GM23338 (cell line): ENCODE measurements at regions not wholly inside any gene's neighbourhood (a gene's known extent, or its start where the extent isn't known, plus 50 kb on each side); places are given as distances from the start of the nearest gene placed in this dataset.

Source experiments
- ATAC-seq: fragments of 200-7000 bp; cut with Tn5 transposase; 3 replicates; pipeline ENCODE4 v1.9.1; 2020
- DNase-seq: peaks from one replicate; pipeline ENCODE4 v3.0.0-alpha.2; 2015; ENCODE audit warnings: low spot score
- H2AFZ ChIP-seq: fragments of 200-600 bp; sonication (generic); 2 replicates; pipeline ENCODE4 v1.8.0; 2016; ENCODE audit warnings: antibody characterized with exemption, mild to moderate bottlenecking, moderate library complexity
- H3F3A ChIP-seq: fragments of 200-600 bp; sonication (generic); replicated peaks from 2 replicates; pipeline ENCODE4 v1.8.0; 2017; ENCODE audit warnings: antibody characterized with exemption, mixed run types, low read depth
- H3K27ac ChIP-seq: fragments of 200-600 bp; sonication (generic); 2 replicates; pipeline ENCODE4 v1.6.1; 2016; ENCODE audit warnings: low read depth
- H3K27me3 ChIP-seq: fragments of 200-600 bp; sonication (generic); 2 replicates; pipeline ENCODE4 v1.8.0; 2016; ENCODE audit warnings: mild to moderate bottlenecking, mixed run types, moderate library complexity; ENCODE audit not compliant: insufficient read depth
- H3K36me3 ChIP-seq: fragments of 200-600 bp; sonication (generic); 2 replicates; pipeline ENCODE4 v1.8.0; 2016; ENCODE audit warnings: mild to moderate bottlenecking; ENCODE audit not compliant: insufficient read depth
- H3K4me1 ChIP-seq: fragments of 200-600 bp; sonication (generic); 2 replicates; pipeline ENCODE4 v1.8.0; 2016; ENCODE audit warnings: mild to moderate bottlenecking, moderate library complexity; ENCODE audit not compliant: insufficient read depth
- H3K4me2 ChIP-seq: fragments of 200-600 bp; sonication (generic); 2 replicates; pipeline ENCODE4 v1.7.1; 2017; ENCODE audit warnings: mixed run types
- H3K4me3 ChIP-seq: fragments of 200-600 bp; sonication (generic); 2 replicates; pipeline ENCODE4 v1.6.1; 2016; ENCODE audit warnings: mixed run types
- H3K79me2 ChIP-seq: fragments of 200-600 bp; sonication (generic); replicated peaks from 2 replicates; pipeline ENCODE4 v1.8.0; 2017; ENCODE audit warnings: mild to moderate bottlenecking; ENCODE audit not compliant: insufficient read depth
- H3K9me2 ChIP-seq: fragments of 200-600 bp; sonication (generic); 2 replicates; pipeline ENCODE4 v1.8.0; 2017; ENCODE audit not compliant: insufficient read depth
- H4K20me1 ChIP-seq: fragments of 200-600 bp; sonication (generic); replicated peaks from 2 replicates; pipeline ENCODE4 v1.8.0; 2017; ENCODE audit warnings: mild to moderate bottlenecking; ENCODE audit not compliant: insufficient read depth
- H3K27ac Mint-ChIP-seq: 2 replicates; pipeline ENCODE4 v1.8.0; 2020; ENCODE audit warnings: inconsistent platforms, mild to moderate bottlenecking, moderate library complexity, mixed read lengths
- H3K27me3 Mint-ChIP-seq: 3 replicates; pipeline ENCODE4 v1.8.0; 2022; ENCODE audit warnings: low read depth, mild to moderate bottlenecking, moderate library complexity, mixed read lengths, inconsistent platforms; ENCODE audit not compliant: insufficient read depth, poor library complexity
- H3K36me3 Mint-ChIP-seq: 3 replicates; pipeline ENCODE4 v1.8.0; 2021; ENCODE audit warnings: low read depth, mild to moderate bottlenecking, inconsistent platforms, moderate library complexity, mixed read lengths
- H3K4me1 Mint-ChIP-seq: 3 replicates; pipeline ENCODE4 v1.8.0; 2020; ENCODE audit warnings: mild to moderate bottlenecking, inconsistent platforms, mixed read lengths
- H3K4me3 Mint-ChIP-seq: 3 replicates; pipeline ENCODE4 v1.8.0; 2021; ENCODE audit warnings: moderate library complexity, mild to moderate bottlenecking, inconsistent platforms, mixed read lengths
- H3K9me3 Mint-ChIP-seq: 3 replicates; pipeline ENCODE4 v1.8.0; 2020; ENCODE audit warnings: moderate library complexity, mild to moderate bottlenecking, inconsistent platforms, mixed read lengths
- CREB1 ChIP-seq: fragments of 250-450 bp; sonication (Bioruptor Pico); IDR thresholded peaks from 2 replicates; pipeline ENCODE4 v1.5.0; 2020; ENCODE audit warnings: low read depth, mild to moderate bottlenecking, moderate library complexity
- CTCF ChIP-seq, 2 experiments: fragments of 200-600 bp in 1 of 2; sonication (generic) in 1 of 2; conservative IDR thresholded peaks; 2 replicates each; pipeline versions ENCODE4 v1.5.1 to v1.6.1; 2016 to 2017; ENCODE audit warnings: antibody characterized with exemption in 2 of 2, low read depth in 2 of 2, mild to moderate bottlenecking in 2 of 2, moderate library complexity in 1 of 2
- ETS1 ChIP-seq: IDR thresholded peaks from 2 replicates; pipeline ENCODE4 v1.6.1; 2016; ENCODE audit warnings: antibody characterized with exemption
- EZH2 ChIP-seq: fragments of 200-600 bp; sonication (generic); IDR thresholded peaks from one replicate; pipeline ENCODE4 v1.8.0; 2017; ENCODE audit warnings: antibody characterized with exemption, mild to moderate bottlenecking, low read depth; ENCODE audit not compliant: unreplicated experiment
- EZH2phosphoT487 ChIP-seq: fragments of 200-600 bp; sonication (generic); IDR thresholded peaks from one replicate; pipeline ENCODE4 v1.8.1; 2018; ENCODE audit warnings: antibody characterized with exemption; ENCODE audit not compliant: unreplicated experiment
- JUNB ChIP-seq: IDR thresholded peaks from one replicate; pipeline ENCODE4 v1.6.1; 2016; ENCODE audit warnings: antibody characterized with exemption; ENCODE audit not compliant: unreplicated experiment
- NANOG ChIP-seq: IDR thresholded peaks from 2 replicates; pipeline ENCODE4 v1.6.1; 2016; ENCODE audit warnings: antibody characterized with exemption, borderline replicate concordance
- POLR2AphosphoS5 ChIP-seq: IDR thresholded peaks from 2 replicates; pipeline ENCODE4 v1.6.1; 2016; ENCODE audit warnings: antibody characterized with exemption, low read depth
- REST ChIP-seq: IDR thresholded peaks from one replicate; pipeline ENCODE4 v1.6.1; 2018; ENCODE audit warnings: antibody characterized with exemption; ENCODE audit not compliant: unreplicated experiment
- STAT1 ChIP-seq: IDR thresholded peaks from one replicate; pipeline ENCODE4 v1.6.1; 2016; ENCODE audit warnings: antibody characterized with exemption; ENCODE audit not compliant: unreplicated experiment
- ZNF114 ChIP-seq: fragments of 250-450 bp; sonication (Bioruptor Pico); IDR thresholded peaks from 2 replicates; pipeline ENCODE4 v1.5.0; 2020; ENCODE audit warnings: mild to moderate bottlenecking, moderate library complexity
- ZNF331 ChIP-seq: fragments of 250-450 bp; sonication (Bioruptor Pico); IDR thresholded peaks from 2 replicates; pipeline ENCODE4 v1.5.0; 2020; ENCODE audit warnings: low read depth, mild to moderate bottlenecking, moderate library complexity
- ZNF462 ChIP-seq: fragments of 250-450 bp; sonication (Bioruptor Pico); IDR thresholded peaks from 2 replicates; pipeline ENCODE4 v1.5.0; 2020; ENCODE audit warnings: mild to moderate bottlenecking, moderate library complexity

- TF ChIP-seq REST = no peak
Observed at GRCh38 chr3:162998205-162998604, 1501.6 kb downstream of the OTOL1 start (continued).

DNA sequence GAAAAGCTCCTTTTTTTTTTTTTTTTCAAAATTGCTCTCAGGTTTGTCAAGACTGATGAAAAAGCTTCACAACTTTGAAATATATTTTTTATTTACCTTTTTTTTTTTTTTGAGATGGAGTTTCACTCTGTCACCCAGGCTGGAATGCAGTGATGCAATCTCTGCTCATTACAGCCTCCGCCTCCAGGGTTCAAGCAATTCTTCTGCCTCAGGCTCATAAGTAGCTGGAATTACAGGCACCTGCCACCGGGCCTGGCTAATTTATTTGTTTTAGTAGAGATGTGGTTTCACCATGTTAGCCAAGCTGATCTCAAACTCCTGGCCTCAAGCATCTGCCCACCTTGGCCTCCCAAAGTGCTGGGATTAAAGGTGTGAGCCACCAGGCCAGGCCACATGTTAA is 1515.0 kb downstream of the OTOL1 start:
- no peak overlapping the region for H3K27ac Mint-ChIP-seq
- H3K9me3 Mint-ChIP-seq = no peaks in the 10 kb centered on the region
- H3K27me3 Mint-ChIP-seq = no peaks in the 10 kb centered on the region
- Histone ChIP-seq H3K4me3 (no peak overlapping the region), H3F3A (no peaks in the 10 kb centered on the region), H2AFZ (no peak overlapping the region), H3K79me2 (no peaks in the 10 kb centered on the region), H4K20me1 (no peaks in the 10 kb centered on the region), H3K4me1 (no peaks in the 10 kb centered on the region), H3K4me2 (no peak overlapping the region), H3K9me2 (peaks cover 4% of the 10 kb centered on the region), H3K27me3 (no peaks in the 10 kb centered on the region), H3K27ac (no peak overlapping the region), H3K36me3 (no peaks in the 10 kb centered on the region)
- no peak overlapping the region for H3K4me3 Mint-ChIP-seq
- ATAC-seq (no peak), DNase-seq (peak; percentile 10)
- no peaks in the 10 kb centered on the region for H3K36me3 Mint-ChIP-seq
- no peaks in the 10 kb centered on the region for H3K4me1 Mint-ChIP-seq
- TF ChIP-seq ZNF331 (no peak), JUNB (no peak), CTCF (conservative IDR thresholded peaks at IDR 0.05; ENCODE audit: low read depth in 2 of 2) (no peak), STAT1 (no peak), EZH2 (no peak), CREB1 (CRISPR knock-in tag) (no peak), ZNF462 (CRISPR knock-in tag) (no peak), POLR2AphosphoS5 (no peak), ETS1 (no peak), NANOG (no peak), EZH2phosphoT487 (no peak), ZNF114 (CRISPR knock-in tag) (no peak)
